AG09319 (cell line): ENCODE measurements at regions not wholly inside any gene's neighbourhood (a gene's known extent, or its start where the extent isn't known, plus 50 kb on each side); places are given as distances from the start of the nearest gene placed in this dataset.

Experiments
- DNase-seq: peaks from one replicate; pipeline ENCODE4 v3.0.0-alpha.2; 2010; ENCODE audit warnings: low read depth; ENCODE audit errors: extremely low read depth
- TF ChIP-seq, protein P1 (sequence below): IDR thresholded peaks from 2 replicates; pipeline ENCODE4 v1.5.1; 2011; ENCODE audit warnings: low read depth, mild to moderate bottlenecking, inconsistent platforms, low read length, moderate library complexity

DNA sequence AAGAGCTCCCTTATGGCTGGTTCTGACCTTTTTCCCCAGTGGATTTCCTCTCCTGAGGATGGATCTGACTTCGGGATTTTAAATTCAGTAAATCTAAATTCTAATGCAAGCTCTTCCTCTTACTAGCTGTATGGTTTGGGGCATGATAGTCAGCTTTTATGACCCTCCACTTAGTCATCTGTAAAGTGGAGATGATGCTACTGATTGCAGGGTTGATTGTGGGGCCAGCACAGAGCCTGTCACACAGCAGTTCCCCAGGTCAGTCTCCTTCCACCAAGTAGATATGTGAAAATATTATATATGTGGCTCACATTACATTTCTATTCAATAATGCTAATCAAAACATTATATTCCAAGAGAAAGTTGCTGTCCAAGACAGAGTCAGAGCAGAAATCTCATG, 141.3 kb upstream of the UBE2E1 start:
- no peak for DNase-seq
- TF ChIP-seq, protein P1, sequence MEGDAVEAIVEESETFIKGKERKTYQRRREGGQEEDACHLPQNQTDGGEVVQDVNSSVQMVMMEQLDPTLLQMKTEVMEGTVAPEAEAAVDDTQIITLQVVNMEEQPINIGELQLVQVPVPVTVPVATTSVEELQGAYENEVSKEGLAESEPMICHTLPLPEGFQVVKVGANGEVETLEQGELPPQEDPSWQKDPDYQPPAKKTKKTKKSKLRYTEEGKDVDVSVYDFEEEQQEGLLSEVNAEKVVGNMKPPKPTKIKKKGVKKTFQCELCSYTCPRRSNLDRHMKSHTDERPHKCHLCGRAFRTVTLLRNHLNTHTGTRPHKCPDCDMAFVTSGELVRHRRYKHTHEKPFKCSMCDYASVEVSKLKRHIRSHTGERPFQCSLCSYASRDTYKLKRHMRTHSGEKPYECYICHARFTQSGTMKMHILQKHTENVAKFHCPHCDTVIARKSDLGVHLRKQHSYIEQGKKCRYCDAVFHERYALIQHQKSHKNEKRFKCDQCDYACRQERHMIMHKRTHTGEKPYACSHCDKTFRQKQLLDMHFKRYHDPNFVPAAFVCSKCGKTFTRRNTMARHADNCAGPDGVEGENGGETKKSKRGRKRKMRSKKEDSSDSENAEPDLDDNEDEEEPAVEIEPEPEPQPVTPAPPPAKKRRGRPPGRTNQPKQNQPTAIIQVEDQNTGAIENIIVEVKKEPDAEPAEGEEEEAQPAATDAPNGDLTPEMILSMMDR: no peak

DNA sequence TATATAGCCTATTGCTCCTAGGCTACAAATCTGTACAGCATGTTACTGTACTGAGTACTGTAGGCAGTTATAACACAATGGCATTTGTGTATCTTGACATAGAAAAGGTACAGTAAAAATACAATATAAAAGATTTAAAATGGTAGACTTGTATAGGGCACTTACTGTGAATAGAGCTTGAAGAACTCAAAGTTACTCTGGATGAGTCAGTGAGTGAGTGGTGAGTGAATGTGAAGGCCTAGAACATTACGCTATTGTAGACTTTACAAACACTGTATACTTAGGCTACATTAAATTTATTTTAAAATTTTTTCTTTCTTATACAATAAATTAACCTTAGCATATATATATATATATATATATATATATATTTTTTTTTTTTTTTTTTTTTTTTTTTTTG, 140.0 kb upstream of the UBE2E1 start:
- TF ChIP-seq, protein P1: no peak
- DNase-seq: no peak

DNA sequence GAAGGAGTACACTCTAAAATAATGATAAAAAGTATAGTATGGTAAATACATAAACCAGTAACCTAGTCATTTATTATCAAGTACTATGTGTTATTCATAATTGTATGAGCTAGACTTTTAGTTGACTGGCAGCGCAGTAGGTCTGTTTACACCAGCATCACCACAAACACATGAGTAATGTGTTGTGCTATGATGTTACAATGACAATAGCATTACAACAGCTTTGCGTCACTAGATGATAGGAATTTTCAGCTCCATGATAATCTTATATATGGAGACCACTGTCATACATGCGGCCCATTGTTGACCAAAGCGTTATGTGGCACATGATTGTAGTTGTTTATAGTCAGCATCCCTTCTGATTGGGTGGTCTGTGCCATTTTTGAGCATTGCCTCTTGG, 138.9 kb upstream of the UBE2E1 start:
- no peak for DNase-seq
- TF ChIP-seq, protein P1: no peak

DNA sequence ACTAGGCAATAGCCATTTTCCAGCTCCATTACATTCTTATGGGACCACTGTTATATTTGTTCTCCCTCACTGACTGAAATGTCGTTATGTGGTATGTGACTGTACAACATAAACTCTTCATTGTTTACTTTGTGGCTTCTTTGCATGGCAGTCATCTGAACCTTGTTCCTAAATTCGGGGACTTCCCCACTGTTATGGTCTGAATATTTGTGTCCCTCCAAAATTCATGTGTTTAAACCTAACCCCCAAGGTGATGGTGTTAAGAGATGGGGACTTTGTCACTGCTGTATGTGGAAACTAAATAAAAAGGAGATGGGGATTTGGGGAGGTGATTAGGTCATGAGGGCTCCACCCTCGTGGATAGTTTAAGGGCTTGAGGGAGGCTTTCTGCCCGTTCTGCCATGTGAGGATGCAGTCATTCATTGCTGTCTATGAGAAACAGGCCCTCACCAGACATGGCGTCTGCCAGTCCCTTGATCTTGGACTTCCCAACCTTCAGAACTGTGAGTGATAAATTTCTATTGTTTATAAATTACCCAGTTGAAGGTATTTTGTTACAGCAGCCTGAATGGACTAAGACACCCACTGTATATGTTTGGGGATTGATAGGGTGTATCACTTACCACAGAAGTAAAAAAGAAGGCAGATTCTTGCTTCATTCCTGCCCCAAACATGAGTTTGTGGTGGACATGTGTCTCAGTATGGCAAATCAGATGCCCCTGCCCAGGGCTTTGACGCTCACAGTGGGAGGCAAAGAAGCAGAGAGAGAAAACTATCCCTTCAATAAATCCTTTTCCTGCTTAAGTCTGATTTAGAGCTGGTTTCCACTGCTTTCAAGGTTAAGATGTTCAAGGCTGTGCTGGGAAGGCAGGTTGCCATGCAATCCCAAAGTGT, 138.0 kb upstream of the UBE2E1 start:
- TF ChIP-seq, protein P1: no peak
- DNase-seq: no peak

DNA sequence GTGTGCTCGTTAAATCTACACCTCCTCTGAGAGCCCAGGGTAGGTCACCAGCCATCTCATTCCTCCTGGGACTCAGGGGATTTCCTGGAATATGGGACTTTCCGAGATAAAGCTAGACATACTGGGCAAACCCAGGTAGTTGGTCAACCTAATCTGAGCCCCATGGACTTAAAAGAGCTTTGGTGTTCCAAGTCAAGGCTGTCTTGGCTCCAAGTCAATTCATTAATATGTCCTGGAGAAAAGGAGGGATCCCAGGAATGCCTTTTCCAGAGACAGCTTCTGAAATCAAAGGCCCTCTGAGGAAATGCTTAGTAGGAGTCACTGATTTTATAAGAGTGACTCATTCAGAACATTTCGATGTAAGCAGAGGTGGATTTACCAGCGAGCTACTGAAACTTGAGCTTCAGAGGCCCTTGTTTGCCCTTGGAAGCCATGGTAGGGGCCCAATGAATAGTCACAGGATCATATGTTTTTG, 137.3 kb upstream of the UBE2E1 start:
- TF ChIP-seq, protein P1: no peak
- no peak for DNase-seq

DNA sequence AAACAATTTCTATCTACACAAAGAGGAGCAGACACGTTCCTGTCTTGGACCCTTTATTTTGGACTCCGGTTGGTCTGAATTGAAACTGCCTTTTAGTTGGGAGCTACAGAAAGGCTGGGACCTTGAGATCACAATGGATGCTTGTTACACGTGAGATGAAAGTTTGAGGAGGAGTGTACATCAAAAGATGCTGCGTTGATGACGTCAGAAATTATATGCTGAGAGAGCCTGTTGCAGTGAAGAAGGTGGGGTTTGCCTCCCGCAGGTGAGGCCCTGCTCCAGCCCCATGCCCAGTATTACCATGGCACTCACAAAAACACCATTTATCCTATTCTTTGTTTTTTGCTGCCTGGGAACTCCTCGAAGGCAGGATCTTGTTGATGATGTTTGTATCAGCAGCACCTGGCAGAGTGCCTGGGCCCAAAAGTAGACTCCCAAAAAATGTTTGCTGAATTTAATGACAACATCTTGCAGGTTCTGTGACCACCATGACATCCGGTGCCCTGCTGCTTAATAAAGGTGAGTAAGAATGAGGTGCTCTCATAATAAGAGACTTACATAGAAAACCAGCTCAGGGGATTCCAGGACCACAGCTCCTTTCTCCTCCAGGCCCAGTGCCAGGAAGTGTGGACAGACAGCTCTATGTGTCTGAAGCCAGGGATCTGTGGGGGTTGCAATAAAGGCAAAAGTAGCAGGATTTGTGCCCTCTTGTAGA, 136.1 kb upstream of the UBE2E1 start:
- DNase-seq: no peak
- TF ChIP-seq, protein P1: no peak
